IPS-18c (cell line): ENCODE measurements at regions not wholly inside any gene's neighbourhood (a gene's known extent, or its start where the extent isn't known, plus 50 kb on each side); places are given as distances from the start of the nearest gene placed in this dataset.
"Not testable (repeated sequence)": the region's sequence is repeated elsewhere in the genome, so short reads cannot be mapped to it uniquely, and the experiment has no call there.

ENCODE experiments used
- H3K4me3 ChIP-seq: 2 replicates; pipeline ENCODE4 v1.7.0; 2013; ENCODE audit warnings: low read depth, mild to moderate bottlenecking, low read length, moderate library complexity; ENCODE audit not compliant: insufficient read depth
- H3K9me3 ChIP-seq: one replicate; pipeline ENCODE4 v1.6.1; 2013; ENCODE audit warnings: mild to moderate bottlenecking, low read length, moderate library complexity; ENCODE audit not compliant: control insufficient read depth, insufficient read depth

DNA sequence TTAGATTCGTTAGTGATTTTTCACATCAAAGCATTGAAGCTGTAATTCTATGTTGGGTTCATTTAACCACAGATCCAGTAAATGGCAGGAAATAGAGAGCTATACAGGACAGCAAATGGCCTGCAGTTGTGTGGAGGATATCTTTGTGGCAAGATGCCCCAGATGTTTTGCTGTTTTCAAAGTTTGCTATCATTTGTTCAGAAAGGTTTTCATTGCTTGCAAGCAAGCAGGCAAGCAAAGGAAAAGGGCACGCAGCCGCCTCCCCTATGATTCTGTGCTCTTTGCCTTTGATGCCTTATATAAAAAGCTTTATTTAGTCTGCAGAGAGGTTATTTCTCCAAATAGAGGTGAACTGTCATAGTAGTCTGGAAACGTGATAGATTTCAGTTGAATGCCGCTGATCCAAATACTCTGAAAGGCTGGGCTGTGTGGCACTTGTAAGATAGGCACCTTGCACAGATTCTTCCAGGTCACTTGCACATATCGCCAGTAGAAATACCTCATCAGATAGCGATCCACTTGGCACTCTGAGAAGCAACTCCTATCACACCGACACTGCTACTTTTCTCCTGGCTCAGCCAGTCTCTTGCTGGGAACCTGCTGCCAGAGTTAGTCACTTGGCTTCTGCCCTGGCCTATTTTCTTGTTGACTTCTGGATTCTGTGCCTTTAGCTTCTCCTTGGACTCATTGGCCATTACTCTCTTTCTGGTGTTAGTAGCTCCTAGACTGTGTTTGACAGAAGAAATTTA, 66.4 kb downstream of the UTRN start:
- H3K4me3 ChIP-seq, result no peak overlapping the region

DNA sequence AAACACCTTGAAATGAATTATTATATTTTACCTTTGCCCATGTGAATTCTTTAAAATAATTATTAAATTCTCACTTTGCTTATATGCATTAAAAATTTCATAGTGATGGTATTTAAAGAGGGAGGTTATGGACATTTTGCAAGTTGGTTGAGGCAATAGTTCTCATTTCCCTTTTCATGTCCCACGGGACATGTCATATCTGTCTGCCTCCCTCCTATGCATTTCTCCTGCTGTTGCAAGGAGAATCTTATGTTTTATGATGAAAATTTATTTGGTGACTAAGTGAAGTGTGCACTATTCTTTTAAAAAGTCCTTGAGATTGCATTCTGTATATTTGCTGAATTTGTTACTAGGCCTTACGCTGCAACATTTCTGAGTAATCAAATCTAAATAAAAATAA, 67.2 kb downstream of the UTRN start:
- Histone ChIP-seq H3K4me3 (no peak overlapping the region), H3K9me3 (no peaks in the 10 kb centered on the region)

More for the DNA sequence above, 66.4 kb downstream of the UTRN start:
- H3K9me3 ChIP-seq, result no peaks in the 10 kb centered on the region

DNA sequence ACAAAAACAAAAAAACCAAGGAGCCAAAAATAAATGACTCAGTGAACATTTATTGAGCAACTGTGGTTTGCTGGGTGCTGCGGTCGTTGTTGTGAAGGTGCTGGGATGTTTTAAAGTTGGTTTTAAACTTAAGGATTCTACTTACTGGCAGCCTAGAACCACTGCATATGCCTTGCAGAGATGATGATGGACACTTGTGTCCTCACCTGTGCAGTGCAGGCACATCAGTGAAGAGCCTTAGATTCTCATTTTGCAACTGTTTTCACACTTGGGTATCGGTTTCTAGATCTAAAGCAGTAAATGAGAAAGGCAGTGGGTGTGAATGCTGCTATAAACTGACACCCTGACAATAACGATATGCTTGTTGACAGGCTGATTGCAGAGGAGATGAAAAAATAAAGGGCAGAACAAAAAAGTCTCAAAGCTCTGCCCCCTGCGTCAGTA, 68.8 kb downstream of the UTRN start:
- Histone ChIP-seq H3K4me3 (no peak overlapping the region), H3K9me3 (no peaks in the 10 kb centered on the region)

DNA sequence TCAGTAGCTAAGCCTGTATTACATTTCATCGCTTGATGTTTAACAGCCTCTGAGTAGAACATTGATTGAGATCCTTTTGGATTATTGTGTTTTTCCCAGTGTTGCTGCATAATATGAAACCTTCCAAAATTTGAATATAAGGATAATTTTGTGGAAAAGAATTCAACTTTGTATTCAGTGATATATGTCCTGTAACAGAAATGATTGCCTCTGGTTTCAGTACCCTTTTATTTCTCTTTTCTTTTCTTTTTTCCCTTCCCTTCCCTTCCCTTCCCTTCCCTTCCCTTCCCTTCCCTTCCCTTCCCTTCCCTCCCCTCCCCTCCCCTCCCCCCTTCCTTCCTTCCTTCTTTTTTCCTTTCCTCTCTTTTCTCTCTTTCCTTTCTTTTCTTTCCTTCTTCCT, 74.6 kb downstream of the UTRN start:
- no peak overlapping the region for H3K4me3 ChIP-seq
- no peaks in the 10 kb centered on the region for H3K9me3 ChIP-seq

DNA sequence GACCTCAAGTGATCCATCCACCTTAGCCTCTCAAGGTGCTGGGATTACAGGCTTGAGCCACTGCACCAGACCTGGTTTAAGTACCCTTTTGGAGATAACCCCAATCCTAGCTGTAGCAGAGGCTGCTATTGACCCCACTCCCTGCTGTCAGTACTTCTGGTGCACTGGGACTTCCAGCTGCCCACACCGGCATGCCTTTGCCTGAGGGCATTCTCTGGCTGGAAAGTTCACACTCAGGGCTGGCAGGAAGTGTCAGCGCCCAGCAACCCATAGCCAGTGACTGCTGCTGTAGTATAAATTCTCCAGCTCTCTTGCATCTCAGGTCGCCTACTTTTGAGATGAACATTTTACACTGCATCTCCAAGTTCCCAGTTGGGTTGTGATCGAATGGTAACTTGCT, 75.3 kb downstream of the UTRN start:
- H3K9me3 ChIP-seq, result no peaks in the 10 kb centered on the region
- no peak overlapping the region for H3K4me3 ChIP-seq

DNA sequence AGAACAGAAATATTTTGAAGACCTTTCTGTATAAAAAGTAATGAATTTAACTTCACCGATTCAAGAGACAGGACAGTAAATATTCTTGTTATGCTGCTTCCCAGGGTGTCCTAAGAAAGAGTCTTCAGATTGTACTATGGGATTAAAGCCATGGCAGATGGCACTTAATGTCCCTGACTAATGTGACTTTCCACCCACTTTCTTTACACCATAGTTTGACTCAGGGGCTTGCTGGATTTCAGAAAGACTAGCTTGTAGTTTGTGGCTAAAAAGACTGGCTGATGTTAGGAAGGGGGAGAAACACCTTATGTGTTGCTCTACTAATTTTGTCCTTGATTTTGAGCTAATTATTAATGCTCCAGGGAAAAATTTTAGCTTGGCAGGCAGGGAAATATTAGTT, 75.9 kb downstream of the UTRN start:
- Histone ChIP-seq H3K9me3 (no peaks in the 10 kb centered on the region), H3K4me3 (no peak overlapping the region)

DNA sequence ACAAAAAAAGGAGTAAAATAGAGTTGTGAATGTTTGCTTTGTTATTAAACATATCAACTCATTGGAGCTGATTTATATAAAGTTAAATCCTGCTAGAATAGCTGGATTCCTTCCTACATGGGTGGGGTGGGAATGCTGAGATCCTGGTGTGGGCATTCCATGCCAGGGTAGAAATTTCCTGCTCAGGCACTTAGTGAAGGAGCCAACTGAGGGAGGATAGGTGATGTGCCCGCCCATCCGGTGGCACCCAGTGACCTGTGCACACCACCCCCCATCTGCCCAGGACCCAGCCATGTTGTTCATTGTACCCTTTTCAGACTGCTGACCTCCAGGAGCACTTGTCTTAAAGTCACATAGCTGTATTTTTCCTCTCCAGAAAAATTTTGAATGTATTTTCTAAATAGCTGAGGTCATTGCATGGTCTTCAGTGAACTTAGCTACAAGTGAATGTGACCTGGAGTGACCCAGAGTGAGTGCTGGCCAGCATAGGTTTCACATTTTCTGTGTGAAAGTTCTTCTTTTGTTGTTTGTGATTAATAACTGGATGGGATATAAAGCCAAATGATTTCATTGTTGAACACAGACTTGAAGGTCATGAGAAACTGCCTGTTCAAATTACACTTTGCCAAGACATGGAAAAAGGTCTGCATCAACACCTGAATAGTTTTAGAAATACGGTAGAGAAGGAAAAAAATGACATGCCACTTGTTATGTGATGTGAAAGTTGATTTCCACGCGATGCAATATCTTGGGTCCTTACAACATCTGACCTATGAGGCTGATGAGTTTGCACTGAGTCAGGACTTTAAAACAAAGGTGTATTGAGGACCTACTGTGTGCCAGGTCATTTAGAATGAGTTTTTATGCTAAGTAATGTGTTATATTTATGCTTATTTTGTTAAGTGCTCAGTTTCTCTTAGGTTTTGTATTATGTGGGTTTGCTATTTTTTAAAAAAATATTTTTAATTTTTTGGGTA, 77.2 kb downstream of the UTRN start:
- H3K4me3 ChIP-seq, result no peak overlapping the region

DNA sequence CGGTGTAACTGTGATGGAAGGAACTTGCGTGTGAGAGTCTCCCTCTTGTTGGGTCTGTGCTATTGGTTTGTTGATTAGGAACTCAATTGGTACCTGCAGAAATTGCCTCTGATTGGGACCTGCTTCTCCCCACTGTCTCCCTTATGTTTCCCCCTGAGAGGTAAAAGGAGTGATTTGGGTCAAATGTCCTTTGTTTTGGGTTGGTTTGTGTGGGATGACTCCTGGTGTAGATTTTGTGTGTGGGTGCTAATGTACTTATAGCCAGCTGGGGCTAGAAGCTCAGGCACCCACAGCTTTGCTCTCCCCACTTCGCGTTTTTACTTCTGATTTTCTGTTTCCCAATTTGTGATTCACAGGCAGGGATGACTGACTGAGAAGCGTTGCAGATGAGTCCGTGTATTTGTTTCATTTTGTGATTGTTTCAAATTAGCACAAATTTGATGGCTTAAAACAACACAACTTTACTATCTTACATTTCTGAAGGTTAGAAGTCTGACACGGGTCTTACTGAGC, 79.1 kb downstream of the UTRN start:
- H3K4me3 ChIP-seq, result no peak overlapping the region
- H3K9me3 ChIP-seq, result no peaks in the 10 kb centered on the region

More for the DNA sequence above, 77.2 kb downstream of the UTRN start:
- H3K9me3 ChIP-seq, result no peaks in the 10 kb centered on the region

DNA sequence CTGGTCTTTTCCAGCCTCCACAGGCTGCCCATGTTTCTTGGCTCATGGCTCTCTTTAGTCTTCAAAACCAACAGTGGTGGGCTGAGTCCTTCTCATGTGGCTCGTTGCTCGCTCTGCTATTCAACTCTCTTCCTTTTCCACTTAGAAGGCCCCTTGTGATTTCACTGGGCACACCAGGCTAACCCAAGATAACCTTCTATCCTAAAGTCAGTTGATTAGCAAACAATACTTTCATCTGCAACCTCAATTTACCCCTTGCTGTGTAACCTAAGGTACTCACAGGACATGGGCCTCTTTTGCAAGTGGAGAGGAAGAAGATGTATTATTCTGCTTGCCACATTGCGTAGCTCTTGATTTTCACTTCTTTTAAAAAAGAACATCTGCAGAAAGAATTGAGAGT, 79.6 kb downstream of the UTRN start:
- no peak overlapping the region for H3K4me3 ChIP-seq
- H3K9me3 ChIP-seq, result no peaks in the 10 kb centered on the region

DNA sequence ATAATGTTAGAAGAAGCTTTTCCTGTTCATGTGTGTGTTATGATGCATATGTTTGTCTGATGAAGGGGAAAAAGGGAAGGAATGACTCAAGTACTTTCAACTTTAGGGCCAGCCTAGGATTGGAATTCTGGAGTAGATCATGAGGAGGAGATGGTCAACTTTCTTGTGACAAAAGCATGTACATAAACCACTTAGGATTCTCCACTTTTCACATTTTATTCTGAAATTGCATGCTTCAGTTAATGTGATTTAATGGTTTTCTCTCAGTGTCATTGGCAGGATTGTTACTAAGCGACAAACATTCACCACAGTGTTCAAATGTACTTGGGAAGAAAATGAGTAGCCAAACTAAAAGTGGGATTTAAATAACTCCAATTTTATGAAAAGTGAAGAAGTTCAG, 80.1 kb downstream of the UTRN start:
- Histone ChIP-seq H3K9me3 (no peaks in the 10 kb centered on the region), H3K4me3 (no peak overlapping the region)

DNA sequence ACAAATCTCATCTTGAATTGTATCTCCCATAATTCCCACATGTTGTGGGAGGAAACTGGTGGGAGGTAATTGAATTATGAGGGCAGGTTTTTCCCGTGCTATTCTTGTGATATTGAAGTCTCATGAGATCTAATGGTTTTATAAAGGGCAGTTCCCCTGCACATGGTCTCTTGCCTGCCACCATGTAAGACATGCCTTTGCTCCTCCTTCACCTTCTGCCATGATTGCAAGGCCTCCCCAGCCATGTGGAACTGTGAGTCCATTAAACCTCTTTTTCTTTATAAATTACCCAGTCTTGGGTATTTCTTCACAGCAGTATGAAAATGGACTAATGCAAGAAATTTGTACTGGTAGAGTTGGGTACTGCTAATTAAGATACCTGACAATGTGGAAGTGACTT, 84.6 kb downstream of the UTRN start:
- H3K9me3 ChIP-seq, H3K4me3 ChIP-seq: not testable (repeated sequence)

DNA sequence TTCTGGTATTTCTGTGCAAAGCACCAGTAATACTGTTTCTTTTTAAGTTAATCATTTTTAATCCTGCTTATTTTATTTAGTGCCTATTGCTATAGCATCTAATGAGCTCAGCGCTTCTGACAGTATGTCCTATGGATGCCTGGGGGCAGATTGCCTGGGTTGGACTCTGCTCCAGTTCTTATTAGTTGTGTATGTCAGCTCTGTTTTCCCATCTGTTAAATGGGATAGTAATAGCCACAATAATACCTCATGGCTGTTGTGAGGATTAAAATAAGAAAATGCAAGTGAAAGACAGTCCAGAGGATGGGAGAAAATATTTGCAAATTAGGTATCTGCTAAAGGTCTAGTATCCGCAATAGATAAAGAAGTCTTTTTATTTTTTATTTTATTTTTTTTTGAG, 87.0 kb downstream of the UTRN start:
- Histone ChIP-seq H3K4me3 (no peak overlapping the region), H3K9me3 (no peaks in the 10 kb centered on the region)

DNA sequence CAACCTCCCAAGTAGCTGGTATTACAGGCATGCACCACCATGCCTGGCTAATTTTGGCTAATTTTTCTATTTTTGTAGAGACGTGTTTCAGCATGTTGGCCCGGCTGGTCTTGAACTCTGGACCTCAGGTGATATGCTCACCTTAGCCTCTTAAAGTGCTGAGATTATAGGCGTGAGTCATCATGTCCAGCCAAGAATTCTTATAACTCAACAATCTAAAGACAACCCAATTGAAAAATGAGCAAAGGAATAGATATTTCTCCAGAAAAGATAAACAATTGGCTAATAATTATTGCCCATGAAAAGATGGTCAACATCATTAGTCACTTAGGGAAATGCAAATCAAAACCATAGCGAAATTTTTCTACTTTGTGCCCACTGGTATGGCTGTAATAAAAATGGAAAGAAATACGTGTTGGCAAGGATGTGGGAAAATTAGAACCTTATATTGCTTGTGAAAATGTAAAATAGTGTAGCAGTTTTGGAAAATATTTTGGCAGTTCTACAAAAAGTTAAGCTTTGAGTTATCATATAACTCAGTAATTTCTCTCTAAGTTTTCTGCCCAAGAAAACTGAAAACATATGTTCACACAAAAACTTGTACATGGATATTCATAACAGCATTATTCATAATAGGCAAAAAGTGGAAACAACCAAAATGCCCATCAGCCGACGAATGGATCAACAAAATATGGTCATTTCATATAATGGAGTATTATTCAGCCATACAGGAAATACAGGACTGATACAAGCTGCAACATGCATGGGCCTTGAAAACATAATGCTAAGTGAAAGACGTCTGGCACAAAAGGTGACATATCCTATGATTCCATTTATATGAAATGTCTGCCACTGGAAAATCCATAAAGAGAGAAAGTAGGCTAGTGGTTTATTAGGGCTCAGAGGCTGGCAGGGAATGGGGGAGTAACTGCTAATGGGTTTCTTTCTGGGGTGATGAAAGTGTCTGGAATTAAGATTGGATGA, 87.8 kb downstream of the UTRN start:
- H3K4me3 ChIP-seq, result no peak overlapping the region
- no peaks in the 10 kb centered on the region for H3K9me3 ChIP-seq

DNA sequence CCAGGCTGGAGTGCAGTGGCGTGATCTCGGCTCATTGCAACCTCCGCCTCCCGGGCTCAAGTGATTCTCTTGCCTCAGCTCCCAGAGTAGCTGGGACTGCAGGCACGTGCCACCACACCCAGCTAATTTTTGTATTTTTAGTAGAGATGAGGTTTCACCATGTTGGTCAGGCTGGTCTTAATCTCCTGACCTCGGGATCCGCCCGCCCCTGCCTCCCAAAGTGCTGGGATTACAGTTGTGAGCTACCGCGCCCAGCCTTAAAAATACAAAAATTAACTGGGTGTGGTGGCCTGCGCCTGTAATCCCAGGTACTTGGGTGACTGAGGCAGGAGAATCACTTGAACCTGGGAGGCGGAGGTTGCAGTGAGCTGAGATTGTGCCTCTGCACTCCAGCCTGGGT, 89.4 kb downstream of the UTRN start:
- H3K4me3 ChIP-seq, H3K9me3 ChIP-seq: not testable (repeated sequence)

DNA sequence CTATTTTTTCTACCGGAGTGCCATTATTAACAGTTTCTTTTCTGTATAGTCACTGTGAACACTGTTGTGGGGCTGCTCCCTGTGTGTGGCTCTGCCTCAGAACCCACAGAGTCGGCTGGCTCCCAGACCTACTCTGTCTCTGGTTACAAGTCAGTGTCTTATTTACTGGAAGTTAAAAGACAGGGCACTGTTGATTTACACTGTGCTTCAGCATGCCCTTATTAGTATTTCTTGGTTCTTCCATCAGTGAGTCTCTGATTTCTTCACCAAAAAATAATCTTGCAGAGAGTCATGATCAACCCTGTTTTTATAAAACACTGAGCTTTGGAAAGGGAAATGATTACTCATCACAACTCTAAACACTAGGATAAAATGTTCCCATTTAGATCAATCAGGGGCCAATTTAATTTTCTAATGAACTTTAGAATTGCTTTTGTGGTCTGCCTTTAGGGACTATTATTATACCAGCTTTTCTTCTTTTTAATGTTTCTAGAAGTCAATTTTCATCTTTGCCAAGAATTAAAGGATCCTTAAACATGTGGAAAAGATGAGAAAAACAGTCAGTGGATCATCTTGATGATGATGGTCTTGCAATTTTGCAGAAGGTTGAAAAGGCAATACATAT, 92.6 kb downstream of the UTRN start:
- H3K4me3 ChIP-seq, result no peak overlapping the region
- H3K9me3 ChIP-seq, result peaks cover 5% of the 10 kb centered on the region

DNA sequence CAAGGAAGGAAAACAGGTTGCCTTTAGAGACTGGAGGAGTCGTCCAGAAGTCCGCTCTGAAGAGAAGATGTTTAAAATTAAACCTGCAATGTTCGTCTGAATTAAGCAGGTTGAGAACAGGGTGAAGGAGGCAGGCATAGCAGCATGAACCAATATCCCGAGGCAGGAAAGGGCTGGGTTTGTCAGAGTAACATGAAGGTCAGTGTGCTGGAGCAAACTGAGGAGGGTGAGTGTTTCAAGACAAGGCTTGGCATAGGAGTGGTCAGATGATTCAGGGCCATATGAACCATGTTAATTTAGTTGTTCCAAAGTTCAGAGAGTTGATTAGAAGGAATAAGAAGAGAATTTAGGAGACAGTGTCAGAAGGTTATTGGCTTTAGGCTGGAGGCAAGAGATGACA, 93.3 kb downstream of the UTRN start:
- no peak overlapping the region for H3K4me3 ChIP-seq
- H3K9me3 ChIP-seq, result peaks cover 5% of the 10 kb centered on the region

DNA sequence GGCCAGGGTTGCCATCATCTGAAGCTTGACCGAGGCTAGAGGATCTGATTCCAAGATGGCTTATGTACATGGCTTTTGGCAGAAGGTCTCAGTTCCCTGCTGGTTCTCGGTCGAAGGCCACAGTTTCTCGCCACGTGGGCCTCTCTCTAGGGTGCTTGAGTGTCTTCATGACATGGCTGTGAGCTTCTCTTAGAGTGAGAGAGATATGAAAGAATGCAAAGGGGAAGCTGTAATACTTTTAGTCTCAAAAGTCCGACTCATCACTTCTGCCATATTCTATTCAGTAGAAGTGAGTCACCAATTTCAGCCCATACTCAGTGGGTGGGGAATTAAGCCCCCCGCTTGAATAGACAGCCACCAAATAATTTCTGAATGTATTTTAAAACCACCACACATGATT, 94.2 kb downstream of the UTRN start:
- Histone ChIP-seq H3K9me3 (peaks cover 5% of the 10 kb centered on the region), H3K4me3 (no peak overlapping the region)
